ENCODE measurements at regions not wholly inside any gene's neighbourhood (a gene's known extent, or its start where the extent isn't known, plus 50 kb on each side); places are given as distances from the start of the nearest gene placed in this dataset.

- H3K36me3 ChIP-seq (ENCODE audit: control insufficient read depth, insufficient read depth, low read length, severe bottlenecking) = no peaks in the 10 kb centered on the region
- no peaks in the 10 kb centered on the region for H3K4me1 ChIP-seq (ENCODE audit: control insufficient read depth, insufficient read depth, low read length)
- H3K9me3 ChIP-seq (ENCODE audit: control insufficient read depth, low read length) = peaks cover 32% of the 10 kb centered on the region
- H3K27me3 ChIP-seq (replicated peaks; ENCODE audit: control insufficient read depth, insufficient read depth, low read length) = no peaks in the 10 kb centered on the region
- no peak for DNase-seq (ENCODE audit: low read depth)
- no peak overlapping the region for H3K9ac ChIP-seq (ENCODE audit: low read length)
- peak overlapping the region; percentile 27 for H3K4me3 ChIP-seq (ENCODE audit: low read length)
Observed at GRCh38 chr2:104240984-104241383, 612.9 kb upstream of the POU3F3 start.

- peaks cover 10% of the 10 kb centered on the region for H3K9me3 ChIP-seq (ENCODE audit: control insufficient read depth, low read length)
- no peak overlapping the region for H3K9ac ChIP-seq (ENCODE audit: low read length)
- H3K4me3 ChIP-seq (ENCODE audit: low read length) = no peak overlapping the region
- H3K27me3 ChIP-seq (replicated peaks; ENCODE audit: control insufficient read depth, insufficient read depth, low read length) = no peaks in the 10 kb centered on the region
- no peak for DNase-seq (ENCODE audit: low read depth)
- no peaks in the 10 kb centered on the region for H3K36me3 ChIP-seq (ENCODE audit: control insufficient read depth, insufficient read depth, low read length, severe bottlenecking)
- no peaks in the 10 kb centered on the region for H3K4me1 ChIP-seq (ENCODE audit: control insufficient read depth, insufficient read depth, low read length)
Observed at GRCh38 chr2:104249629-104250028, 604.3 kb upstream of the POU3F3 start.

GRCh38 chr2:104250635-104251034 is 603.3 kb upstream of the POU3F3 start:
- H3K36me3 ChIP-seq (ENCODE audit: control insufficient read depth, insufficient read depth, low read length, severe bottlenecking) = no peaks in the 10 kb centered on the region
- H3K27me3 ChIP-seq (replicated peaks; ENCODE audit: control insufficient read depth, insufficient read depth, low read length) = no peaks in the 10 kb centered on the region
- no peak for DNase-seq (ENCODE audit: low read depth)
- H3K4me3 ChIP-seq (ENCODE audit: low read length) = no peak overlapping the region
- H3K4me1 ChIP-seq (ENCODE audit: control insufficient read depth, insufficient read depth, low read length) = no peaks in the 10 kb centered on the region
- no peak overlapping the region for H3K9ac ChIP-seq (ENCODE audit: low read length)
- H3K9me3 ChIP-seq (ENCODE audit: control insufficient read depth, low read length) = peaks cover 8% of the 10 kb centered on the region

GRCh38 chr2:104254017-104254416 is 599.9 kb upstream of the POU3F3 start:
- Histone ChIP-seq H3K9ac (ENCODE audit: low read length) (no peak overlapping the region), H3K4me1 (ENCODE audit: control insufficient read depth, insufficient read depth, low read length) (no peaks in the 10 kb centered on the region), H3K36me3 (ENCODE audit: control insufficient read depth, insufficient read depth, low read length, severe bottlenecking) (no peaks in the 10 kb centered on the region), H3K4me3 (ENCODE audit: low read length) (no peak overlapping the region), H3K27me3 (replicated peaks; ENCODE audit: control insufficient read depth, insufficient read depth, low read length) (no peaks in the 10 kb centered on the region), H3K9me3 (ENCODE audit: control insufficient read depth, low read length) (peaks cover 21% of the 10 kb centered on the region)
- DNase-seq (ENCODE audit: low read depth) = no peak

GRCh38 chr2:104262714-104263113 is 591.2 kb upstream of the POU3F3 start:
- Histone ChIP-seq H3K27me3 (replicated peaks; ENCODE audit: control insufficient read depth, insufficient read depth, low read length) (no peaks in the 10 kb centered on the region), H3K4me3 (ENCODE audit: low read length) (no peak overlapping the region), H3K36me3 (ENCODE audit: control insufficient read depth, insufficient read depth, low read length, severe bottlenecking) (no peaks in the 10 kb centered on the region), H3K9ac (ENCODE audit: low read length) (no peak overlapping the region), H3K9me3 (ENCODE audit: control insufficient read depth, low read length) (peaks cover 48% of the 10 kb centered on the region), H3K4me1 (ENCODE audit: control insufficient read depth, insufficient read depth, low read length) (no peaks in the 10 kb centered on the region)
- DNase-seq (ENCODE audit: low read depth) = no peak

- no peaks in the 10 kb centered on the region for H3K27me3 ChIP-seq (replicated peaks; ENCODE audit: control insufficient read depth, insufficient read depth, low read length)
- H3K4me1 ChIP-seq (ENCODE audit: control insufficient read depth, insufficient read depth, low read length) = no peaks in the 10 kb centered on the region
- no peaks in the 10 kb centered on the region for H3K36me3 ChIP-seq (ENCODE audit: control insufficient read depth, insufficient read depth, low read length, severe bottlenecking)
- H3K9me3 ChIP-seq (ENCODE audit: control insufficient read depth, low read length) = no peaks in the 10 kb centered on the region
- DNase-seq (ENCODE audit: low read depth) = no peak
- no peak overlapping the region for H3K4me3 ChIP-seq (ENCODE audit: low read length)
- no peak overlapping the region for H3K9ac ChIP-seq (ENCODE audit: low read length)
Observed at GRCh38 chr2:104279646-104280045, 574.3 kb upstream of the POU3F3 start.

GRCh38 chr2:104280216-104280615 is 573.7 kb upstream of the POU3F3 start:
- no peaks in the 10 kb centered on the region for H3K9me3 ChIP-seq (ENCODE audit: control insufficient read depth, low read length)
- no peak overlapping the region for H3K4me3 ChIP-seq (ENCODE audit: low read length)
- DNase-seq (ENCODE audit: low read depth) = no peak
- H3K4me1 ChIP-seq (ENCODE audit: control insufficient read depth, insufficient read depth, low read length) = no peaks in the 10 kb centered on the region
- no peaks in the 10 kb centered on the region for H3K36me3 ChIP-seq (ENCODE audit: control insufficient read depth, insufficient read depth, low read length, severe bottlenecking)
- no peaks in the 10 kb centered on the region for H3K27me3 ChIP-seq (replicated peaks; ENCODE audit: control insufficient read depth, insufficient read depth, low read length)
- no peak overlapping the region for H3K9ac ChIP-seq (ENCODE audit: low read length)

- H3K4me3 ChIP-seq (ENCODE audit: low read length) = no peak overlapping the region
- DNase-seq (ENCODE audit: low read depth) = no peak
- no peaks in the 10 kb centered on the region for H3K36me3 ChIP-seq (ENCODE audit: control insufficient read depth, insufficient read depth, low read length, severe bottlenecking)
- H3K9me3 ChIP-seq (ENCODE audit: control insufficient read depth, low read length) = no peaks in the 10 kb centered on the region
- no peak overlapping the region for H3K9ac ChIP-seq (ENCODE audit: low read length)
- H3K27me3 ChIP-seq (replicated peaks; ENCODE audit: control insufficient read depth, insufficient read depth, low read length) = no peaks in the 10 kb centered on the region
- no peaks in the 10 kb centered on the region for H3K4me1 ChIP-seq (ENCODE audit: control insufficient read depth, insufficient read depth, low read length)
Observed at GRCh38 chr2:104286841-104287240, 567.1 kb upstream of the POU3F3 start.

- peaks cover 4% of the 10 kb centered on the region for H3K9me3 ChIP-seq (ENCODE audit: control insufficient read depth, low read length)
- no peak for DNase-seq (ENCODE audit: low read depth)
- no peak overlapping the region for H3K4me3 ChIP-seq (ENCODE audit: low read length)
- H3K27me3 ChIP-seq (replicated peaks; ENCODE audit: control insufficient read depth, insufficient read depth, low read length) = no peaks in the 10 kb centered on the region
- no peaks in the 10 kb centered on the region for H3K36me3 ChIP-seq (ENCODE audit: control insufficient read depth, insufficient read depth, low read length, severe bottlenecking)
- H3K4me1 ChIP-seq (ENCODE audit: control insufficient read depth, insufficient read depth, low read length) = no peaks in the 10 kb centered on the region
- no peak overlapping the region for H3K9ac ChIP-seq (ENCODE audit: low read length)
Observed at GRCh38 chr2:104289651-104290565, 564.0 kb upstream of the POU3F3 start.

- Histone ChIP-seq H3K36me3 (ENCODE audit: control insufficient read depth, insufficient read depth, low read length, severe bottlenecking) (no peaks in the 10 kb centered on the region), H3K4me3 (ENCODE audit: low read length) (no peak overlapping the region), H3K9me3 (ENCODE audit: control insufficient read depth, low read length) (peaks cover 4% of the 10 kb centered on the region), H3K4me1 (ENCODE audit: control insufficient read depth, insufficient read depth, low read length) (no peaks in the 10 kb centered on the region), H3K27me3 (replicated peaks; ENCODE audit: control insufficient read depth, insufficient read depth, low read length) (no peaks in the 10 kb centered on the region), H3K9ac (ENCODE audit: low read length) (no peak overlapping the region)
- no peak for DNase-seq (ENCODE audit: low read depth)
Observed at GRCh38 chr2:104290566-104290891, 563.4 kb upstream of the POU3F3 start.

GRCh38 chr2:104312684-104313083 is 541.2 kb upstream of the POU3F3 start:
- Histone ChIP-seq H3K36me3 (ENCODE audit: control insufficient read depth, insufficient read depth, low read length, severe bottlenecking) (no peaks in the 10 kb centered on the region), H3K27me3 (replicated peaks; ENCODE audit: control insufficient read depth, insufficient read depth, low read length) (no peaks in the 10 kb centered on the region), H3K4me3 (ENCODE audit: low read length) (no peak overlapping the region), H3K4me1 (ENCODE audit: control insufficient read depth, insufficient read depth, low read length) (no peaks in the 10 kb centered on the region), H3K9ac (ENCODE audit: low read length) (no peak overlapping the region), H3K9me3 (ENCODE audit: control insufficient read depth, low read length) (no peaks in the 10 kb centered on the region)
- no peak for DNase-seq (ENCODE audit: low read depth)
